GM21619 (cell line): ENCODE measurements at regions not wholly inside any gene's neighbourhood (a gene's known extent, or its start where the extent isn't known, plus 50 kb on each side); places are given as distances from the start of the nearest gene placed in this dataset.
"Not testable (repeated sequence)": the region's sequence is repeated elsewhere in the genome, so short reads cannot be mapped to it uniquely, and the experiment has no call there.

Source experiments
- ATAC-seq: cut with Tn5 transposase; IDR thresholded peaks from one replicate; pipeline ENCODE4 v1.9.1; 2021; ENCODE audit not compliant: unreplicated experiment

DNA sequence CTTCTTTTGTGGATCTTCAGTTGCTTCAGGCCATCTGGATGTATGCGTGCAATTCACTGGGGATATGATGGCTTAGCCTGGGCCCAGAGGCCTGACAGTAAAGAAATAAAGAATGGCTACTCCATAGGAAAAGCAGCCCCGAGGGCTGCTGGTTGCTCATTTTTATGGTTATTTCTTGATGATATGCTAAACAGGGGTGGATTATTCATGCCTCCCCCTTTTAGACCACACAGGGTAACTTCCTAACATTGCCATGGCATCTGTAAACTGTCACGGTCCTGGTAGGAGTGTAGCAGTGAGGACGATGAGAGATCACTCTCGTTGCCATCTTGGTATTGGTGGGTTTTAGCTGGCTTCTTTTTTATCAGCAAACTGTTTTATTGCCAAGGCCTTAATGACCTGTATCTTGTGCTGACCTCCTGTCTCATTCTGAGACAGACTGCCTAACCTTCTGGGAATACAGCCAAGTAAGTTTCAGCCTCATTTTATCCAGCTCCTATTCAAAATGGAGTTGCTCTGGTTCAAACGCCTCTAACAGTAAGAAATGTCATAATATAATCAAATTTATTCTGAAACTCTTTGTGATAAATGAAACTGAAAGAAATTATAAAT lies 60.5 kb downstream of the DSEL start:
- ATAC-seq = no peak

DNA sequence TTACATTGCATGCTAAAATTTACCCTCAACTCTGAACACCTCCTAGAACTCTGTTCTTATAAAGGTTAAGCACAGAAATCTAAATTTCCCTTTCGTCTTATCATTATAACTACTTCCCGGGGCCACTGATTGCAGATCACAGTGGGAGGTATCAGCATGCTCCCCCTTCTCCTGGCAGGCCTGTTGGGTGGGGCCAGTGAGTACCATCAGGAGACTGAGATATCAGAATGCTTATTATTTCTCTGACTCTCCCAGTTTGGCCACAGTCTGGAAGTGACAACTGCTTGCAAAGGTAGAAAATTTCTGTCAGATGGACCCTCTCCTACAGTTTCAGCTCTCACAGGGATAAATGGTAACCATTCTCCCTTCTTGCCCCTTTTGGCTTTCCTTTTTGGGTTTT lies 62.6 kb downstream of the DSEL start:
- ATAC-seq = no peak

DNA sequence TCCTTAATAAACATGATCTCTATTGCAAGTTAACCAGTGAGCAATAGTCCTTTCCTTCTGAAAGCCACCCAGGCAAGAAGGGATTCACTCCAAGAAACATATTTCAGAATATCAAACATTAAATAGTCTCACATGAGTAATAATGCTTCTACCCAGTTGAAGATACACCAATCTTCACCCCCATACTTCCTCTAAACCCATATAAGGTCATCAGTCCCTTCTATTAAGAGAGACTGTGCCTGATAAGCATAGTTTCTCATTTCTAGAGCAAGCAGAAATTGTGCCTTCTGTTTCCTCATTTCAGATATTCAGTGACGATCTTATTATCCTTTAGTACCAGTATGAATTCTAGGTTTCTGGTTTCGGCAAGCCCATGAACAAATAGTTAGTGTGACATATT lies 64.6 kb downstream of the DSEL start:
- no peak for ATAC-seq

DNA sequence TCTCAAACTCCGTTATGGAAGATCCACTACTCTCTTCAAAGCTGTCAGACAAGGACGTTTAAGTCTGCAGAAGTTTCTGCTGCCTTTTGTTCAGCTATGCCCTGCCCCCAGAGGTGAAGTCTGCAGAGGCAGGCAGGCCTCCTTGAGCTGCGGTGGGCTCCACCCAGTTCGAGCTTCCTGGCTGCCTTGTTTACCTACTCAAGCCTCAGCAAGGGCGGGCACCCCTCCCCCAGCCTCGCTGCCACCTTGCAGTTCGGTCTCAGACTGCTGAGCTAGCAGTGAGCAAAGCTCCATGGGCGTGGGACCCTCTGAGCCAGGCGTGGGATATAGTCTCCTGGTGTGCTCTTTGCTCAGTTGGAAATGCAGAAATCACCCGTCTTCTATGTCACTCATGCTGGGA lies 65.4 kb downstream of the DSEL start:
- not testable (repeated sequence) for ATAC-seq

DNA sequence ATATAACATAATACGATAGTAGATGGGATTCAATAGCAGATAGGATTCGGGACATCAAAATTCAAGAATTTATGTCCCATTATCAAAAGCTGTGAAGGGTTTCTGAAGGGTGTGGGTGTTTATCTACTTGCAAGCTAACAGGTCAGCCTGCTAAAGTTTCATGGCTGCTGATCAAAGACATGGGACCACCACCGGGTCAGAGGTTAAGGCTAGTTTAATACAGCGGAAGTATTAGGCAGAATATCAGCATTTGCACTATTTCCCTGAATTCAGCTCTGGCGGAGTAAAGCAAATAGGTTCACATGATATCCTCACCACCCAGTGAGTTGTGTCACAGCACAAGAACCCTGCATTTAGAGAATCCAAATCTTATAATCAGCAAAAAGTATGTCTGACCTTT lies 82.5 kb downstream of the DSEL start:
- no peak for ATAC-seq

DNA sequence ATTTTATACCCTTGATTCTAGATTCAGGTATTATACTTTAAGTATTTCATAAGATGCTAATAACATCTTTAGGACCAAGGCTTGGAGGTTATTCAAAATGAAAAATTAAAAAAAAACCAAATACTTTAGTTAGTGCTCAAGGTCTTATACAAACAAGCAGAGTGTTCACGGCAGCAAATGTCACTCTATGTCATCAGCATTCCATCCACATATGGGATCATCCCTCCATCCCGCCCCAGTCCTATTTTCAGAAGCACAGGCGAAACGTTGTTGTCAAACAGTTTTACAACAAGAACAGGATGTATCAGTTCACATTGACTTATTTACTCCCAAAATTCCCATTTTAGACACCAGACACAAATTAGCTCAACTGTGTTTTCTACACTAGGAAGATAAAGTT lies 83.7 kb downstream of the DSEL start:
- ATAC-seq = no peak

DNA sequence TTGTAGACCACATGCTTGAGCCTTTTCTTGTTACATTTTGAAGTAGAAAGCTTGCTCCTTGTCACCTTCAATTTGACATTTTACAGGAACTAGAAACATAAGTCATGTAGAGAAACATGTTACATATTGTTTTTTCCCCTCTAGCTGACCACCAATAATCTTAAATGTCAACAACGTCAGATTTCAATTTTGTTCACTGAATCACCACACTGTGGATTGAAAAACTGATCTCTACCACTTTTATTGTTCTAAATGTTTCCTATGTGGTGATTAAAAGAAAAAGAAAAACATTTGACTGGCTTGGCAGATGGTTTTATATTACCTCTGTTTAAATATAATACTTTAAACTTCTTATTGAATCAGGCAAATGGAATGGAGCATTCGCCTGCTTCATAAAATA lies 87.7 kb downstream of the DSEL start:
- ATAC-seq = no peak

DNA sequence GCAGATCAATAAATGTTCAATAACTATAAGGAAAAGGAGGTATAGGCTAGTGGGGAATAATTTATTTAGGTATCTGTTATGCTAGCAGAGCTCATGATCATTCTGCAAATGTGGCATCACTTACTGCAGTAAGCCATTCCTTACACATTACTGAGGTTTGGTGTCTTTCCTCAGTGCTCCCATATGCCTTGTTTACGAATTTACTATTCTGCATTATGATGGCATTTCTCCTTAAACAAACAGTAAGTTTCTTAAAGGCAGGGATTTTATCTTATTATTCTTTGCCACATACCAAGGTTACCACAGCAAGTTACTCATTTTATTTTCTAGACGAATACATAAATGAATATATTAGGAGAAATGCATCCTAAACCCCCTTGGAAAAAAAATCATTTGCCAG lies 88.4 kb downstream of the DSEL start:
- no peak for ATAC-seq

DNA sequence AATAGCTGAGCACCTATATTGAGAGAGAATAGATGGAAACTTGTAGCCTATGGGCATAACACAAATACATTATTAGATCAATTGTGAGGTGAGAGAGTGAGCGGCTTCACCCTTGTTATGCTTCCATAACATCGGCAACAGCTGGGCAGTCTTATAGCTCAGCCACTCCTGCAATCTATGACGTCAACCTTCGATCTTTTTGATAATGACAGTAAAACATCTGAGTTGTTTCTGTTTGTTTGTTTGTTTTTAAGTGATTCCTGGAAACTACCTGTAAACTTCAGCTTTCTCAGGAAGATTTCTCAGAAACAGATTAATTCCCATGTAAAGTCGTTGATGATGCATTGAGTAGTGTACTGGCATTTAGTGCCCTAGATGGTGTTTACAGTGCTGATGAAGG lies 90.0 kb downstream of the DSEL start:
- no peak for ATAC-seq

DNA sequence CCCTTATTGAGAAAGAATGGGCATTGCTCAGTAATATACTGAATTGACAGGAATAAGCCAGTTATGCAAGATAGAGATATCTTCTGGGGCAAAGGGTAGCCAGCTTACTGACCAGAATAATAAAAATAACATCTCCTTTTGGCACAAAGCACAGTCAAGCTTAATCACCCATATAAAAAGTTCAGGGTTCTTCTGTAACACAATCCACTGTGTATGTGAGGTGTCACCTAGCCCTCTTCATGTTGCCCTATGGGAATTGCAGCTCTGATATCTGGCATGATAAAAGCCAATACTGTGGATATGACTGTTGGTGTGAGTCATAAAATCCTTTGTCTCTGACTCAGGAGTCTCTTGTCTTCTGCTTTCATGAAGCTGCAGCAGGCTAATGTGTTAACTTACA lies 90.8 kb downstream of the DSEL start:
- no peak for ATAC-seq

DNA sequence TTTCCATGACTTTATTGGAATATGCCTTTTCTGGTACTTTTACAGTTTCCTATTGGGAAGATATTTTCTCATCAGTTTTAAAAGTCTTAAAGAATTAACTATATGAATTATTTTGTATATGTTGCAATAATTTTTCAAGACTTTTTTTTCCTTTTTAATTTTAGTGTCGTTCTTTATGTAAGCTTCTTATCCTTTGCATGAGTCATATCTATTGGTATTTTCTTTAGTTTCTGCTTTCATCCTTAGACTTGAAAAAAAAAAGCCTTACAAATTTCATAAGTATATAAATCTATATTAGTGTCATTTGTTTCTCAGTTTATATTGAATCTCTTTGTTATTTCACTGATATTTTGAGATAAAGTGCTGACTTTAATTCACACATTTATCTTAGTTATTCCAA lies 94.9 kb downstream of the DSEL start:
- ATAC-seq = no peak

DNA sequence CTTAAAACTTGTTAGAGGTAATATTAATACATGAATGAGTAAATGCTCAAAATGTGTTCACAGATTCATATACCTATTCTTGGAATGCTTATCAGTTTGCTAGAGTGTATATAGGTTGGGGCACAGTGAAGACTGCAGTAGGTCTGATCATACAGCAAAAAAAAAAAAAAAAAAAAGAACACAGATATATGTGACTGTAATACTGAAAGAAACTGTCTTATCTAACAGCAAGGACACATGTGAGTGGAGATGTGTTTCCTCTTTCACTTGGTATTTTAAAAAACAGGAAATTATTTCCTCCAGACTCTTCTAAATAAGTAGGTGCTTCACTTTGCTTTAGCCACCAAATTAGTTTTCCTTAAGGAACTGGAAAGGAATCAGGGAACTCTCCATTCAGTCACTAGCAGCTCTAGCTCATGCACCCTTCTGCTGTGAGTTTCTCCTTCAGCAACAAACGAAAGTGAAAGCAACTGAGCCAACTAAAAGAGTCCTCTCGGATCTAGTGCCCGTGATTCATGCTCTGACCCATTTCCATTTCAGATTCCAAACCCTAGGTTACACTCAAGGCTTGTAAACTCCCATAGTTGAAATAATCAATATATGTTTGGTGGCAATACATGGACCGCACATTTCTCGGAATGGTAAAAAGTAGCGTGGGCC lies 98.5 kb downstream of the DSEL start:
- ATAC-seq = peak; percentile 92

DNA sequence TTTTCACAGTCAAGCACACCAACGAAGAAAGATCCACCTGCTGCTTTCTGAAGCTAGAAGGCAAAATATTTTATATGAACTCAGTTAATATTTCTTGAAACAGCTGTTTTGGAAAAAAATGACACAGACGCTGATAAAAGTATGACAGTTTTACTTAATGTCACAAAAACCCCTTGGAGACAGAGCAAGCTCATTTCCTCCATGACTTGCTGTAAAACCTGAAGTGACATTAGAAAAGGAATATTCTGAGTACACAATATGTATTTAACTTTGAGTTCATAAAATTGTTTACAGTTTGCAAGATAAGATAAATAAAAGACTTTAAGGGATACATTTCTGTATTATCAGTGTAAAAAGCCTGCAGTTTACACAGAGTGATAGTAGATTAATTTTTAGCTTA lies 105.4 kb downstream of the DSEL start:
- no peak for ATAC-seq

DNA sequence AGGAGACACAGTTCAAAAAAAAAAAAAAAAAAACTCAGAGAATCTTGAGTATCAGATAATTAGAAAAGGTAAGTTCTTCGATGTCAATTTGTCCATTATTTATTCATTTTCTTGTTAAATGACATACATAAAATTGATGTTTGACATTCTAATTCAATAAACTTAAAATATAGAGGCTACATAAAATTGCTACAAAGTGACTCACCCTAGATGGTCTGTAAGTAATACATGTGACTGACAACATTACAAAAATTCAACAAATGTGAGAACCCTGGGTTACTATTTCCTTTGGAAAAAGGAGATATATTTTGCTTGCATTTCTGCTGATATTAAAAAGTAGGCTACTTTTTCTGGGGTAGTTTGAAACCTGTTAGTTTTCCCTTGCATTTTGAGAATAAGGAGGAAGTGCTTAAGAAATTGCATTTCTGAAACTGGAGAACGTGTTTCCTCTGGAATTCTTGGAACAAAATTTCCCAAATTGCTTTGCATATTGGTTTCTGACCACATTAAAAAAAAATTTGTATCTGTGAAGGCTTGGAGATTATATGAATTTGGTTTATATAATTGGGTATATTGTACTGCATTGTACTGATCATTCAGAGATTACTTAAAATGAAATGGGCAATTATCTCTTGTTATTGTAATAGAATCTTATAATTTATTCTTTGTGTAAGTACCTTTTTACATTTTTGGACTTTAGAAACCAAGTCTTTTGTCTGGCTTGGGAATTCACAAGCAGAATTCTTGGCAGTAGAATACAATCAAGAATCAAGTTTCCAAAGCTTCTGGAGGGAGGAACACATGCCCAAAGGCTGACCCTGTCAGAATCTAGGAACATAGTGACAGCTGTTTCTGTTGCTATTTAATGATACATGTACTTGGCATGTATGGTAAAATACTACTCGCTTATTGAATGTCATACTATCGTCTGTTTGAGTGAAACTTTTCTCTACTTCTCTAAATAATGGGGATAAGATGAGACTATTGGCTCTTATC lies 106.1 kb downstream of the DSEL start:
- ATAC-seq = no peak

DNA sequence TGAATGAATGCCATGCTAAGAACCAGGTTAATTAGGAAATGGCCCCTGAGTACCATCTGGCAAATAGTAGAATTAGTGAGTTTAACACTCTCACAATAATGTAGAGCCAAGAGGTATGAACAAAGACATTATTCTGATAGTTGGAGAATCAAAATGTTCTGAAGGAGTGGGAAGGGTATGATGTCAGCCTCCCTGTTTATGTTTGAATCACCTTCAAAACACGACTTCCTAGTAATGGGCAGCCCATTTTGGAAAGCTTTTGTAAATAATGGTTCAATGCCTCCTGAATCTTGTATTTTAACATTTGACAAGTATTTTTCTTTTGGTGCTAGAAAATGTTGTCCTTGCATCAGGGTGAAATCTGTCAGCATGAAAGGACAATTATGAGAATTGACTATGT lies 108.3 kb downstream of the DSEL start:
- ATAC-seq = no peak

DNA sequence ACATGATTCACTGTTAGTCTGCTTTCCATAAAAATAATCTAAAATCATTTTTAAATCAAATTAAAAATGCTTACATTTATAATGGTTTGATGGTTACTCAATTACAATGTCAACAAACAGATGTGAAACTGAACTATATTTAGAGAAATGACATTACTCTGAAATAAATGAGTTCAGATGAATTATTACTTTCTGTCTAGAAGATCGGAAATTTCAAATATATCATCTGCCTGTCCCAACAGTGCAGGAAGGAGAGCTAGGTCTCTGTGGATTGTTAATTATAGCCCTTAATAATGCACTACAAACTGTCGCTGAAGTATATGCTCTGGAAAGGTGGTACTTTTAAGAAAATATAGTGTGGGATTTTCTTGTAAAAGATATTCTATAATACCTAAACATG lies 109.8 kb downstream of the DSEL start:
- no peak for ATAC-seq

DNA sequence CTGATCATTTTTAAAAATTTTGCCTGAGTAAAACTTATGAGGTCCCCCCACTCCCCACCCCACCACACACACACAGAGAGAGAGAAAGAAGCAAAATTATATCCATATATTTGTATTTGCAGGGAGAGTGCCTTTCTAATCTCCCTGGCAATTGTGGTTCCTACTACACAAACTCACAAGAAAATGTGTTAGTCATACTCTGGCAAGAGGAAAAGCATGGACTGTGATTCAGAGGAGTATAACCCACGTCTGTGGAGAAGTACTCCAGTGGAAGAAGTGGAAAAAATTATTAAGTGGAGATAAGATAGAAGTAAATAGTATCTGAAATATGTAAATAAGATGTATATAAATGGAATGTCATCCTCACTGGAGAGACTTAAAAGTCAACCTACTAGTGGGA lies 114.0 kb downstream of the DSEL start:
- ATAC-seq = no peak

DNA sequence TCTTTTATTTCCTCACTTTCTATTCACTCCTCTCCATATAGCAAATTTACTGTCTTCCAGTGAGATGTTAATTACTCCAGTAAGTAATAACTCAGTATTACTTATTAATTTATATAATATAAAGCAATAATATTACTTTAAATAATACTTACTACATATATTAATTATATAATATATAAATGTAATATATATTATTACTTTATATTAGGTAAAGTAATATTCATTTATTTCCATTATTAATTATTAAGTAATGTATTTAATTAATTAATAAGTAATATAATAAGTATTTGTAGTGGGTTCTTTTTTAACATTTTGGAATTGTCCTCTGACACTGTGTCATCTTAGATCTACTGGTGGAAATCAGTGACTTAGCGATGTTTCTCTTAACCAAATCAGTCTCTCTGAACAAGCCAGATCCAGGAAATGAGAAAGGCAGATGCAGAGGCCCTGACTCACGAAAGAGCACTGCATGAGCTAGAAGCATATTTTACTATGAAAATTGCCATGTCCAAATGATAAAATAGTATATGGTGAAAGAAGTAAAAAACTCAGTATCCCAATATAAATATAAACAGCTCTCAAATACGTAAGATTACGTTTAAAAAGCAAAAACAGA lies 115.9 kb downstream of the DSEL start:
- ATAC-seq = no peak

DNA sequence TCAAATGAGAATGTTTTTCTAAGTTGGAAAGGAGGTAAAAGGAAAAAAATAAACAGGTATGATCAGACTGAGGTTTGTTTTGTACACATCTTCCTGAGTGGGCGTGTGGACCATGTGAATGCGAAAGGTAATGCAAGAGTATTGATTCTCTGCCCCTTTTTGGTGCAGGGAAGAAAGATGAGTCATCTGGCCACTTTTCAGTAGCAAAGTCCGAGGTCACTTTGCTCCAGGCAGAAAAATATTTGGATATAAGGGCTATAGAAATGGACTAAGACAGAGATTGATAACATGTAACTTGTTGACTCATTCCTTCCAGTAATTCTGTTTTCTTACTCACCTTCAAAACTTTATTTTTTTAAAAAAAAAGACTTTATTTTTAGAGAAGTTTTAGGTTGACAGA lies 130.5 kb downstream of the DSEL start:
- ATAC-seq = no peak

DNA sequence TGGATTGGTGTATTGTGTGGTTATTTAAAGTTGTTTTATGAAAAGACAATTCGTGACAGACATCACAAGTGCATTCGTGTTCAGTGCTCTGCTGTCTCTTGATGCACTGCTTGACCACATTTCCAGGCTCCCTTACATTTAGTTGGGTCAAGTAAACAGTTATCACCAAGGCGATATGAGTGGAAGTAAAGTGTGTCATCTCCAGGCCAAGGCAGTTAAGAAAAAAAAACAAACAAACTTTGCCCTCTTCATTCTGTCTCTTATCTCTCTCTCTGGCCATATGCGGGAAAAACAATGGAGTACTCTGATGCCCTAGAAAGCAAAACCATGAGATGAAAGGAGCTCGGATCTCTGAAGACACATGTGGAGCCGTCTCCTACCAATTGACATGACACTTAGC lies 131.1 kb downstream of the DSEL start:
- no peak for ATAC-seq

DNA sequence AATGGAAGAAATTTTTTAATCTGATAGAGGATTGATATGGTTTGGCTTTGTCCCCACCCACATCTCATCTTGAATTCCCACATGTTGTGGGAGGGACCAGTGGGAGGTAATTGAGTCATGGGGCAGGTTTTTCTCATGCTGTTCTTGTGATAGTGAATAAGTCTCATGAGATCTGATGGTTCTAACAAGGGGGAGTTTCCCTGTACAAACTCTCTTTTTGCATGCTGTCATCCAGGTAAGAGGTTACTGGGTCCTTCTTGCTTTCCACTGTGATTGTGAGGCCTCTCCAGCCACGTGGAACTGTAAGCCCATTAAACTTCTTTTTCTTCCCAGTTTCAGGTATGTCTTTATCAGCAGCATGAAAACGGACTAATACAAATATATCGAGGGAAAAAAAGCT lies 132.5 kb downstream of the DSEL start:
- not testable (repeated sequence) for ATAC-seq
